ENCODE measurements at regions not wholly inside any gene's neighbourhood (a gene's known extent, or its start where the extent isn't known, plus 50 kb on each side); places are given as distances from the start of the nearest gene placed in this dataset.

DNA sequence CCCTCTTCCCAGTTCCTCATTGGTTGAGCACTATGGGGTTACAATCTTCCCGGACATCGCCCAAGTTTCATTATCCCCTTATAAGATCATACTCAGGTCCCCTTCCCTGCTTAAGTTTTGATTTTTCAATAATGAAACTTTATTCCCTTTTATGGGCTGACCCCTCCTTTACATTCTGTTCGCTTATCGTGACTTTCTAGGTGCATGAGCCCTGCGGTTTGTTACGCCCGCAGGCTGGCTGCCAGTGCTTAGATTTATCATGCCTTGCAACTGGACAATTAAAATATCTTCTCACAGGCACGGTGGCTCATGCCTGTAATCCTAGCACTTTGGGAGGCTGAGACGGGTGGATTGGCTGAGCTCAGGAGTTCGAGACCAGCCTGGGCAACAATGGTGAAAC, 127.9 kb upstream of the FER start:
- Histone ChIP-seq H3K9me3 (no peaks in the 10 kb centered on the region), H3K4me3 (no peak overlapping the region), H3K4me1 (replicated peaks) (no peaks in the 10 kb centered on the region), H3K27me3 (replicated peaks; ENCODE audit: insufficient read depth) (no peaks in the 10 kb centered on the region), H3K36me3 (no peaks in the 10 kb centered on the region), H3K27ac (no peak overlapping the region)
- TF ChIP-seq POLR2AphosphoS5 (IDR thresholded peaks at IDR 0.05) (no peak), POLR2A (IDR thresholded peaks at IDR 0.05) (no peak)
- TF ChIP-seq, protein P1, sequence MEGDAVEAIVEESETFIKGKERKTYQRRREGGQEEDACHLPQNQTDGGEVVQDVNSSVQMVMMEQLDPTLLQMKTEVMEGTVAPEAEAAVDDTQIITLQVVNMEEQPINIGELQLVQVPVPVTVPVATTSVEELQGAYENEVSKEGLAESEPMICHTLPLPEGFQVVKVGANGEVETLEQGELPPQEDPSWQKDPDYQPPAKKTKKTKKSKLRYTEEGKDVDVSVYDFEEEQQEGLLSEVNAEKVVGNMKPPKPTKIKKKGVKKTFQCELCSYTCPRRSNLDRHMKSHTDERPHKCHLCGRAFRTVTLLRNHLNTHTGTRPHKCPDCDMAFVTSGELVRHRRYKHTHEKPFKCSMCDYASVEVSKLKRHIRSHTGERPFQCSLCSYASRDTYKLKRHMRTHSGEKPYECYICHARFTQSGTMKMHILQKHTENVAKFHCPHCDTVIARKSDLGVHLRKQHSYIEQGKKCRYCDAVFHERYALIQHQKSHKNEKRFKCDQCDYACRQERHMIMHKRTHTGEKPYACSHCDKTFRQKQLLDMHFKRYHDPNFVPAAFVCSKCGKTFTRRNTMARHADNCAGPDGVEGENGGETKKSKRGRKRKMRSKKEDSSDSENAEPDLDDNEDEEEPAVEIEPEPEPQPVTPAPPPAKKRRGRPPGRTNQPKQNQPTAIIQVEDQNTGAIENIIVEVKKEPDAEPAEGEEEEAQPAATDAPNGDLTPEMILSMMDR (IDR thresholded peaks at IDR 0.05), result no peak
- intact Hi-C loops (cut with DNase I), result no loop called here
- DNase-seq (ENCODE audit: low spot score), result no peak
- 91% methylated on average over 10 of the region's 10 CpGs for WGBS

DNA sequence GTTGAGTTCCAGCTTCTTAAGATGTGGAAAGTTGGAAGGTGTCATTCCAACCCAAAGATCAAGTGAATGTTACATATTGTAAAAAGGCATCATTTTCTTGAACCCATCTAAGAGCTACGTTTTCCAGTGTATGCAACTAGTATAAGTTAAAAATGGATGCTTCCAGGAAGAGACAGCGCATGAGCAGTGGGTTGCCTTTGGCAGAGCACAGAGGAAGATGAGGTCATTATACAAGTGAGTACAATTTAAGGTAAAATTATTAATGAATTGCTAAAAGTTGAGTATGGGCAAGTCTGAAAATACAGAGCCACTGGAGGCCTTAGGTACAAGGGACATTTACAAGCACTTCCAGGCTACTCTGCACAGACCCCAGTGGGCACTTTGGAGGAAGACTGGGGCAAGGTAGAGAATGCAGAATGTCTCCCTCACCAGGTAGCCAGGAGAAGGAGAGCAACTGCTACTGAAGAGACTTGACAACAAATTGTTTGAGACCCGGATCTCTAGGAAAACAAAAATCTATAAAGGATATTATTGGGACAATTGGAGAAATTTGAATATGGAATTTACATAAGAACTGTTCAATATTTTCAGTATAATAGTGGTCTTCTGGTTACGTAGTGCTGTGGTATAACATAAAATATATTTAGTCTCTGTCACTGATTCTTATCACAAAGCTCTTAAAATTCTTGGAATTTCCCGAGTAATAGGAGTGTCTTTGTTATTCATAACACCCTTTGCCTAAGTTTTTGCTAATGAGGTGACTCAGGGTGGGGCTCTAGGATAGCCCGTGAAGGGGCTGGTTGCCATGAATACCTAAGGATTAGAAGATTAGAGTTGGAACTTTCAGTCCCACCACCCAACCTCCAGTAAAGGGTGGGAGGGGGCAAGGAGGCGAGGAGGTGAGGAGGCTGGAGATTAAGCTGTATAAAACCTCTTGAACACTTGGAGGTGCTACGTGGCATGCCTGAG, 129.9 kb upstream of the FER start:
- intact Hi-C loops (cut with DNase I), result no loop called here
- 63% methylated on average over 8 of the region's 8 CpGs for WGBS

DNA sequence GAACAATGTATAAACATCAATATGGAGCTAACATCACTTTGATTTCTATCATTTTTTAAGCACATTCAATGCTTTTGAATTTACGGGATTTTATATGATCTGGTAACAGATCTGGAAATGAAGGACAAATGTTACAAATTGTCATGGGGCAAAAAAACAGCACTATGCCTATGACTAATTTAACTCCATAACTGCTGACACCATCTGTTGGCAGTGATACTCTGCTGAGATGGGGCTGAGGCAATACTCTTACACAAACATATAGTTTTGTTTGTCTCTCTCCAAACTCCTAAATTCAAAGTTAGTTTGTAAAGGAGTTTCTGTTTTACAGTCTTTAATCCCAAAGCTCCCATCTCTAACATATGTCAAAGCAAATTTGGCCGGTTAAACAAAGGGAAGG, 132.5 kb upstream of the FER start:
- no peaks in the 10 kb centered on the region for H3K36me3 ChIP-seq
- H3K27me3 ChIP-seq (replicated peaks; ENCODE audit: insufficient read depth), result no peaks in the 10 kb centered on the region
- no peak overlapping the region for H3K27ac ChIP-seq
- DNase-seq (ENCODE audit: low spot score), result no peak
- H3K4me1 ChIP-seq (replicated peaks), result no peaks in the 10 kb centered on the region
- TF ChIP-seq POLR2A (IDR thresholded peaks at IDR 0.05) (no peak), POLR2AphosphoS5 (IDR thresholded peaks at IDR 0.05) (no peak)
- TF ChIP-seq, protein P1 (IDR thresholded peaks at IDR 0.05), result no peak
- 34% methylated on average over 2 of the region's 2 CpGs for WGBS
- H3K9me3 ChIP-seq, result no peaks in the 10 kb centered on the region
- intact Hi-C loops (cut with DNase I), result no loop called here
- no peak overlapping the region for H3K4me3 ChIP-seq

More for the DNA sequence above, 129.9 kb upstream of the FER start:
- DNase-seq (ENCODE audit: low spot score), result no peak
- Histone ChIP-seq H3K27ac (no peak overlapping the region), H3K4me3 (no peak overlapping the region), H3K9me3 (no peaks in the 10 kb centered on the region), H3K36me3 (no peaks in the 10 kb centered on the region), H3K27me3 (replicated peaks; ENCODE audit: insufficient read depth) (no peaks in the 10 kb centered on the region), H3K4me1 (replicated peaks) (no peaks in the 10 kb centered on the region)
- TF ChIP-seq, protein P1 (IDR thresholded peaks at IDR 0.05), result no peak
- TF ChIP-seq POLR2AphosphoS5 (IDR thresholded peaks at IDR 0.05) (no peak), POLR2A (IDR thresholded peaks at IDR 0.05) (no peak)

DNA sequence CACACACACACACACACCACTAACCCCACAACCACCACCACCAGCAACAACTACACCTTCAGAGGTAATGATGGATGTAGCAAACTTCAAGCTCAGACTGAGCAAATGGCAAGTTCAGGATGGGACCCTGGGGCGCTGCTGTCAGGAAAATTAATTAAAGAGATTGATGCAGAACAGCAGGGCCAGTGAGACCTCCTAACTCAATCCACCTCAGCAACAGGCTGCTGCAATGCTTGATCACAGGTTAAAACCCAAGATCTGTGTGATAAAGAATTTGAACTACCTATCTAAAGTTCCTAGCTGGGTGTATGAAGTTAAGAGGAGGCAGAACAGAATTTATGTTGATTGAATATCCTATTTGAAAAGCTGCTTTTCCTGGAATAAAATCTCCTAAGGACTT, 140.3 kb upstream of the FER start:
- Histone ChIP-seq H3K9me3 (no peaks in the 10 kb centered on the region), H3K27me3 (replicated peaks; ENCODE audit: insufficient read depth) (no peaks in the 10 kb centered on the region), H3K4me3 (no peak overlapping the region), H3K36me3 (no peaks in the 10 kb centered on the region), H3K4me1 (replicated peaks) (no peaks in the 10 kb centered on the region), H3K27ac (no peak overlapping the region)
- DNase-seq (ENCODE audit: low spot score), result no peak
- intact Hi-C loops (cut with DNase I), result no loop called here
- no peak for TF ChIP-seq POLR2A (IDR thresholded peaks at IDR 0.05)
- TF ChIP-seq, protein P1 (IDR thresholded peaks at IDR 0.05), result no peak
- no peak for TF ChIP-seq POLR2AphosphoS5 (IDR thresholded peaks at IDR 0.05)
- WGBS, result 85% methylated on average over 1 of the region's 1 CpG

DNA sequence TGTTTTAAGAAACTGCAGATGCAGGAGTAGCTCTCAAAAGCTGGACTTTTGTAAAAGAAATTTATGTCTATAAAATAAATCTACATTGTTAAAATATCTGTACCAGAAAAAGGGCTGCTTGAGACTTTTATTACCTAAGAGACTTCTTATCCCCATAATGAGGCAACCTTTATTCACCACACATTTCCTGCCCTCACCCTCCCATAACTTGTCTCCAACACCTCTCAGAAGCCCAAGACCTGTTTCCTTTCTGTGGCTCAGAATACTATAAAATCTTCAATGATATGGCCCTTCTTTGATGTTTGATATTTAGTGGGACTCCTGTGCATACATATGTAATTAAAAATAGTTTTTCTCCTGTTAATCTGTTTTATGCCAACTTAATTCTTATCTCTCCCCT, 141.5 kb upstream of the FER start:
- no peak for TF ChIP-seq POLR2AphosphoS5 (IDR thresholded peaks at IDR 0.05)
- TF ChIP-seq, protein P1 (IDR thresholded peaks at IDR 0.05), result no peak
- TF ChIP-seq POLR2A (IDR thresholded peaks at IDR 0.05), result no peak
- no peak overlapping the region for H3K4me3 ChIP-seq
- H3K27ac ChIP-seq, result no peak overlapping the region
- no peaks in the 10 kb centered on the region for H3K9me3 ChIP-seq
- no peaks in the 10 kb centered on the region for H3K27me3 ChIP-seq (replicated peaks; ENCODE audit: insufficient read depth)
- no peaks in the 10 kb centered on the region for H3K4me1 ChIP-seq (replicated peaks)
- intact Hi-C loops (cut with DNase I), result no loop called here
- DNase-seq (ENCODE audit: low spot score), result no peak
- H3K36me3 ChIP-seq, result no peaks in the 10 kb centered on the region

Measured in prostate gland (tissue), 2 donors.